Stimulated activated memory B cell treated with anti-CD40 and anti-IgM and Interleukin-4, amounts not matched to agents 10 μg/mL and 1 μg/mL and 100 μg/mL, for 72 hours (primary cell): ENCODE measurements at regions not wholly inside any gene's neighbourhood (a gene's known extent, or its start where the extent isn't known, plus 50 kb on each side); places are given as distances from the start of the nearest gene placed in this dataset.
A peak's percentile ranks its signal among the peaks of the same experiment; 100 is the strongest.

Experiments
- ATAC-seq: fragments of 150-1000 bp; cut with Tn5 transposase; 2 replicates; pipeline ENCODE4 v1.10.0; 2021
- H3K27ac Mint-ChIP-seq: one replicate; pipeline ENCODE4 v1.8.0; 2022; ENCODE audit warnings: mild to moderate bottlenecking, mixed read lengths
- H3K27me3 Mint-ChIP-seq: one replicate; pipeline ENCODE4 v1.8.0; 2022; ENCODE audit warnings: mixed read lengths
- H3K36me3 Mint-ChIP-seq: one replicate; pipeline ENCODE4 v1.8.0; 2022; ENCODE audit warnings: mixed read lengths
- H3K4me1 Mint-ChIP-seq: one replicate; pipeline ENCODE4 v1.8.0; 2022; ENCODE audit warnings: mixed read lengths
- H3K4me3 Mint-ChIP-seq: one replicate; pipeline ENCODE4 v1.8.0; 2022; ENCODE audit warnings: mild to moderate bottlenecking, moderate library complexity, mixed read lengths
- H3K9me3 Mint-ChIP-seq: one replicate; pipeline ENCODE4 v1.8.0; 2022; ENCODE audit warnings: mixed read lengths

DNA sequence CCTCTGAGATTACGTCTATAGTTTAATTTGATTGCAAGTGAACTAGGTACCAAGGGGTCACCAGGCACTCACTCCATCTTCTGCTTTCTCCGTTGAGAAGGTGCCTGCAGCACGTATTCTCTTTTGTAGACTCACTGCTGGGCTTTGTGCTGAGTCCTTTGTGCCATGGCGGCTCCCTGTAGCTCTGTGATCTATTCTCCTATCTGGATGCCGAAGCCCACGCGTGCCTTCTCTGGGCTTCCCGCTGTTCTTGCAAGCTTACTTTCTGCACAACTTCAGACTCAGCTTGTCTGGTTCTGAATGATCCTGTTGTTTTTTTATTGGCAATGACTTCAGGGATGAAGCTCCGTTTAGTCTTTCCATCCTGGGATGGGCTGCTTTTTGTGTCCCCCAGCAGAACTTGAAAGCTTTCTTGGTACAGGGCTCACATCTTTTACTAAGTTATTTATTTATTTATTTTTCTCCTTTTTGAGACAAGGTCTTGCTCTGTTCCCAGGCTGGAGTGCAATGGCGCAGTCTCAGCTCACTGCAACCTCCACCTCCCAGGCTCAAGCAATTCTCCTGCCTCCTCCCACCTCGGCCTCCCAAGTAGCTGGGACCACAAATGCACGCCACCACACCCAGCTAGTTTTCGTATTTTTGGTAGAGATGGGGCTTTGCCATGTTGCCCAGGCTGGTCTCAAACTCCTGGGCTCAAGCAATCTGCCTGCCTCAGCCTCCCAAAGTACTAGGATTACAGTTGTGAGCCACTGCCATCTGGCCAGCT, 100.9 kb upstream of the NKX1-1 start:
- peaks cover 3% of the 10 kb centered on the region for H3K9me3 Mint-ChIP-seq
- H3K27ac Mint-ChIP-seq, result no peak overlapping the region
- H3K36me3 Mint-ChIP-seq, result no peaks in the 10 kb centered on the region
- no peak for ATAC-seq
- no peak overlapping the region for H3K4me3 Mint-ChIP-seq
- peaks cover 18% of the 10 kb centered on the region for H3K27me3 Mint-ChIP-seq
- no peaks in the 10 kb centered on the region for H3K4me1 Mint-ChIP-seq

DNA sequence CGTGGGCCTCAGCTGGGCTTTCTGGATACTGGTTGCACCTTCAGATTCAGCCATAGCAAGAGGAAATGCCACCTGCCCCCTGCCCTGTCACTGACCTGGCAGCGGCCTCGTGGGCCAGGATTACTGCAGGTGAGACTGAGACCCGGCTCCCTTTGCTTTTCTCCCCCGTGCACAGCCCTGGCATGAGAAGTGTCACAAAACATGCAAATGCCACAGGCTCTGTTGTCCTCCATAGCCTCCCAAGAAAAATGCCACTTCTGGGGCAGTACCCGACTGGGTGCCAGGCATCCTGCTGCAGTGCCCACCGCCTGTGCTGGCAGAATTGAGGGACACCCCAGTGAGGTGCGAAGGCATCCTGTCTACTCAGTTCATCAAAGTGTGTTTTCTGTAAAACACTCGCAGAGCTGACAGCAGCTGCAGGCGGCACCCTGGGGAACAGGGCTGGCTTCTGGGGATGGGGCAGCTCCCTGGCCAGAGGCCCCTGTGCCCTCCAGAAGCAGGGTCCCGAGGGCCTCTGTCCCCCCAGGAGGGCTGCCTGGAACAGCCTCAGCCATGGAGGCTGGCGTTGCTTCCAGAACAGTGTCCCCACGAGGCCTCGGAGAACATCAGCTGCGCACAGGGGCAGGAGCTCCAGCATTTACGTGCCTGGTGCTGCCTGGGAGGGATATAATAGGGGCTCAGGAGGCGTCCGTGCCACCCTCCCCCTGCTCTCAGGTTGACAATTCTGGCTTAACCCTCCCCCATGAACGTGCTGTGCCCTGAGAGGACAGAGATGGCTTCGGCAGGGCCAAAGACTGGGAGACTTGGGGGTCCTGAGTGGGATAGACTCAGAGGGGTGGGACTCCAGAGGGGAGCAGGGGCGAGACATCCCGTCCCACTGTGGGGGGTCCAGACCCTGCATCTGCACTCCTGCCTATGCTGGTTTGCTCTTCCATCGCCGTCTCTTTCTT, 99.5 kb upstream of the NKX1-1 start:
- Mint-ChIP-seq H3K36me3 (no peaks in the 10 kb centered on the region), H3K4me3 (no peak overlapping the region), H3K27me3 (peaks cover 18% of the 10 kb centered on the region), H3K27ac (no peak overlapping the region), H3K4me1 (no peaks in the 10 kb centered on the region), H3K9me3 (no peaks in the 10 kb centered on the region)
- no peak for ATAC-seq

DNA sequence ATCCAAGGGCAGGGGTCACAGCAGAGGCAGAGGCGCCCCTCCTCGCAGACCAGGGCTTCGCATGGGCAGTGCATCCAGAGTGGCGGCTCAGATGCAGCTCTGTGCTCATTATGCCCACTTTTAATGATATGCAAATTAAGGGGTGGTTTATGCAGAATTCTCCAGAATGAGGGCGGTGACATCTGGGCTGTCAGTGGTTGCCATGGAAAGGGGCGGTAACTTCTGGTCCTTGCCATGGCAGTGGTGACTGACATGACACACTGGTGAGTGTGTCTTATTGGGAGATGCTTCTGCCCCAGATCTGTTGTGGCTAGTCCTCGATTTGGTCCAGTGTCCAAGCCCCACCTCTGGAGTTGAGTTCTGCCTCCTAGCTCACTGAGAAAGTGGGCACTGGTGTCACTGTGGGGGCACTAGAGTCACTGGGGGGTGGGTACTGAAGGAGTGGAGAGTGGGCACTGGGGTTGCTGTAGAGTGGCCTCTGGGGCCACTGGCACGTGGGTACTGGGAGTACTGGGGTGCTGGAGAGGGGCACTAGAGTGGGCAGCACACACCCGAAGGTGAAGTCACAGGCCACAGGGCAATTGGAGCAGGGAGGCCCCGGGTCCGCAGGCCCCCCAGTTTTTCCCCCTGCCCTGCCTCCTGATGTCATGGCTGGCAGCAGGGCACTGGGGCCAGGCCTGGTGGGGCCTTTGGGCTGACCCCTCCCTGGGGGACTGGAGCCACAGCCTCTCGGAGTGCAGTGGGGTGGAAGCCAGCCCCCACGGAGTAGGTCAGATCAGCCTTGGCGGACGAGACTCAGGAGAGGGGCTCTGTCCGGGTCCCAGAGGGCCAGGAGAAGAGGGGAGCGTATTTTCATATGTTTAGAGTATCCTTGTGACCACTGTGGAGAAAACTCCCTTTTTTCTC, 98.6 kb upstream of the NKX1-1 start:
- no peak for ATAC-seq
- H3K27ac Mint-ChIP-seq, result no peak overlapping the region
- H3K36me3 Mint-ChIP-seq, result no peaks in the 10 kb centered on the region
- H3K9me3 Mint-ChIP-seq, result no peaks in the 10 kb centered on the region
- no peak overlapping the region for H3K4me3 Mint-ChIP-seq
- H3K27me3 Mint-ChIP-seq, result peaks cover 18% of the 10 kb centered on the region
- H3K4me1 Mint-ChIP-seq, result no peaks in the 10 kb centered on the region

DNA sequence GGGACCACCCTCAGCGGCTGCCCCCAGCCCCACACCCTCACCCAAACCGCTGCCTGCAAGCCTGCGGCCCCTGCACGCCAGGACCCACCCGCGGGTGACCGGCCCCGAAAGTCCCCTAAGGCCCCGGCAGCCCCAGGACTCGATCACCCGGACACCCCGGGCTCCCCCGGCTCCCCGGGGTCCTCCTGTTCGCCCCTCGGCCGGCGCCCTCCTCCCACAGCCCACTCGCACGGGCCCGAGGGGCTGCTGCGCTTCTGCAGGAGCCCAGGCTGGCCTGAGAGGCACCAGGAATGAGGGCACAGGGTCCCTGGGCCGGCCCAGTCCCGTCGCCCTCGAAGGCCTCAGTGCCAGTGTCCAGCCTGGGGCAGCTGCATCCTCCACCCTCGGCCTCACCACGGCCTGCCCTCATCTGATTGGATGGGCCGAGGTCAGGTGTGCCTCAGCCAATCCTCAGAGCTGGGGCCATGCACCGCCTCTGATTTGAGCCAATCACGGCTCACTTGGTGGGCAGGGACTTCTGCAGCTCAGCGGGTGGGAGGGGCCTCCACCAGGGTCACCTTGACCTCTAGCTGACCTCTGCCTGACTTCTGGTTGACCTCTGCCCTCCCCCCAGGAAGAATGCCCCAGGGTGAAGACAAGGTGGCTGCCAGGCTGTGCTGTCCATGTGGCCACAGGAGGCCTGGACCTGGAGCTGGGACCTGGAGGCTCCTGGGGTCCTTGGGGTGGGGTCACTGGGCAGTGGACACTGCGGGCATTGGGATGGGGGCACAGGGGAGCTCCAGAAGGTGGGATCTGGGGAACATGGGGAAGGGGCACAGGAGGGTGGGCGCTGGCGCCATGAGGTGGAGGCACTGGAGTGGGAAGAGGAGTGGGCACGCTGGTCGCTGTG, 97.6 kb upstream of the NKX1-1 start:
- no peak overlapping the region for H3K4me3 Mint-ChIP-seq
- ATAC-seq, result no peak
- H3K4me1 Mint-ChIP-seq, result no peaks in the 10 kb centered on the region
- H3K27me3 Mint-ChIP-seq, result peaks cover 16% of the 10 kb centered on the region
- H3K36me3 Mint-ChIP-seq, result no peaks in the 10 kb centered on the region
- H3K9me3 Mint-ChIP-seq, result no peaks in the 10 kb centered on the region
- H3K27ac Mint-ChIP-seq, result no peak overlapping the region

DNA sequence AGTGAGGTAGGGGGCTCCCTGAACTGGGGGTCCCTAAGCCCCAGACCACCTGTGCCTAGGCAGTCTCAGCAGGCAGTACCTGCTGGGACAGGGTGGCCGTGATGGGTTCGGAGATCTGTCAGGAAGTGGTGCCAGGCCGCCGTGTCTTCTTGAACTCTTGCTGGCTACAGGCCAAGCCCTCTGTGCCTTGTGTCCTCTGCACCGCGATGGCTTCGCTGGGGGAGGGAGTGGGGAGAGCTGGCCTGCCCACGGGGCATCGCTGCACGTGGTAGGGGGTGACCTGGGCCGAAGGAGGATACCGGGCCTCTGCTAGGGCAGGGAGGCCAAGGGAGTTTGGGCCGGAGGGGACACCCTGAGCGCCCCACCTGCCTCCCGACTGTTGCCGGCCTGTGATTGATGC, 96.7 kb upstream of the NKX1-1 start:
- no peak for ATAC-seq
- no peak overlapping the region for H3K4me3 Mint-ChIP-seq
- H3K9me3 Mint-ChIP-seq, result no peaks in the 10 kb centered on the region
- no peaks in the 10 kb centered on the region for H3K4me1 Mint-ChIP-seq
- H3K27ac Mint-ChIP-seq, result no peak overlapping the region
- no peaks in the 10 kb centered on the region for H3K36me3 Mint-ChIP-seq
- H3K27me3 Mint-ChIP-seq, result peaks cover 8% of the 10 kb centered on the region

DNA sequence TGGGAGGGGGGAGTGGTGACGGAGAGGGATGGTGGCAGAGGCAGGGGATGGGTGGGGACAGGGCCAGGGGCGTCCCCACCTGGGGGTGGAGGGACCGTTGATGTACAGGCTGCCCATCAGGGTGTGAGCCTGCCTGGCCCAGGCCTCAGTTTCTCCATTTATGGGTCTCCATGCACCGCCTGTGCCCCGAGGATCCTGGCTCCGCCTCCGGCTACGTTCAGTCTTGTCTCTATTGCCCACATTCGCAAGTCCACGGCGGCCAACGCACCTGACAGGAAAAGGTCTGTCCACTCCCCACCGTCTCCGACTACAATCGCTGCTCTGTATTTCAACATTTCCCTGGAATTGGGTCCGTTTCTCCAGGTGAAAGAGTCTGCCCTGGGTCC, 96.3 kb upstream of the NKX1-1 start:
- H3K4me1 Mint-ChIP-seq, result no peaks in the 10 kb centered on the region

DNA sequence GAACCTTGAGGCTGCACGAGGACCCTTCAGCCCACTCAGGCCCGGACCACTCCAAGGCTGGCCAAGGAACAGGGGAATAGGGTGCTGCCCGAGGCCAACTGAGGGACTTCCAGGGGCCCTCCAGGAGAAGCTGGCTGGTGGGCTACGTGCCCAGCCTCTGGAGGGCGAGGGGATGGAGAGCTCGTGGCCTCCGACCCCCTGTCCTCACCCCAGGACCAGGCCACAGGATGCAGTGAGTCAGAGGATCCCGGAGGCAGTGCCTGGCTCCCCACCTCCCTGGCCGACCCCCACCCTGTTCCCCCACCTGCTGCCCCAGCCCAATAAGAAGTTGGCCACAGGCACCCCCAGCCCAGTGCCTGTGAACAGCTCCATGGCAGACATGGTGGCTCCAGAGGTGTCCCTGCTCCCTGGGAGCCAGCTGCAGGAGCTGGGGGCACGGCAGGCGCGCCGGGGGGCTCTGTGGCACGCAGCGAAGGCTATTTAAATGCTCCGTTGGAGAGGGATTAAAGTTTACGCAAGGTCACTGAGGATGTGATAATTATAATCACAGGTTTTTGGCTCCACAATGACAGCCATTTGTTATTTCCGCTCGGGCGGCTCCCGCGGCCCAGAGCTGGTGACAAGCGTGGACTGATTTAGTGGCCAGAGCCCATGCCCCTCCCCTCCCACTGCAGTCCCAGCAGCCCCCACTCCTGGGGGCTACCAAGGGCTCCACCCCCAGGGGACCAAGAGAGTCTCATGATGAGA, 95.7 kb upstream of the NKX1-1 start:
- Mint-ChIP-seq H3K4me3 (no peak overlapping the region), H3K4me1 (no peaks in the 10 kb centered on the region), H3K9me3 (no peaks in the 10 kb centered on the region), H3K36me3 (no peaks in the 10 kb centered on the region), H3K27me3 (no peaks in the 10 kb centered on the region), H3K27ac (no peak overlapping the region)
- ATAC-seq, result no peak

More for the DNA sequence above, 96.3 kb upstream of the NKX1-1 start:
- Mint-ChIP-seq H3K4me3 (no peak overlapping the region), H3K27ac (no peak overlapping the region), H3K36me3 (no peaks in the 10 kb centered on the region), H3K9me3 (no peaks in the 10 kb centered on the region), H3K27me3 (peaks cover 3% of the 10 kb centered on the region)
- peak; percentile 29 for ATAC-seq

DNA sequence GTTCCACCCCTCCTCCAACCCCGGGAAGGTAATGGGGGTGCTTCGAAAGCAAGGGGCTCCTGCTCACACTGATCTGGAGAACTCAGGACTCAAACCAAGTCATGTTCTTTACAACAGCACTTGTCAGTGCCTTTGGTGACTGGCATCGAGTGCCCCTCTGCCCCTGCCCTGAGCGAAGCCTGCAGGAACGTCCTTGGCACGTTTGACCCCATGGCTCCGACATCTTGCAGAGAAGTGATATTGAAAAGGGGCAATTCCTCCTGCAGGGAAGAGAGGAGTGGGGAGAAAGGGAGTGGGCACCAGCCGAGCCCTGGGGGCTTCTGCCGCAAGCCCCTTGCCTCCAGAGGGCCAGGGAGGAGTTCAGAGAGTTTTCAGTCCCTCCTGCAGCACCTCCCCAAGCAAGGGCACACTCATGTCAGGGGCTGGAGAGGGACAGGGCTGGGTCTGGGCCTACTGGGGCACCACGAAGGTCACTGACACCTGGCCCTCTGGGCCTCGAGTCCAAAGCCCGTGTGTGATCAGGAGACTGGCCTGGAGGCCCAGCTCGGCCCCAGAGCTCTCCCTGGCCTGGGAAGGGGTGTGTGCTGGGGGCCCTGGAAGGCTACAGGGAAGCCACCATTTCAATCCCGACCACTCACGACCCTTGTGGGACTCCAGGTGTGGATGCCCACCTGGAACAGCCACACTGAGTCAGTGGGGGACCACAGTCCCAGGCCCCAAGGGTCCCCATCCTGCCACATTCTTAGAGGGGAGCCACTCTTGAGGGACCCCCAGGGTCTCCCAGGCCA, 94.9 kb upstream of the NKX1-1 start:
- Mint-ChIP-seq H3K4me3 (no peak overlapping the region), H3K36me3 (no peaks in the 10 kb centered on the region), H3K27me3 (no peaks in the 10 kb centered on the region), H3K27ac (no peak overlapping the region), H3K9me3 (no peaks in the 10 kb centered on the region), H3K4me1 (no peaks in the 10 kb centered on the region)
- no peak for ATAC-seq

DNA sequence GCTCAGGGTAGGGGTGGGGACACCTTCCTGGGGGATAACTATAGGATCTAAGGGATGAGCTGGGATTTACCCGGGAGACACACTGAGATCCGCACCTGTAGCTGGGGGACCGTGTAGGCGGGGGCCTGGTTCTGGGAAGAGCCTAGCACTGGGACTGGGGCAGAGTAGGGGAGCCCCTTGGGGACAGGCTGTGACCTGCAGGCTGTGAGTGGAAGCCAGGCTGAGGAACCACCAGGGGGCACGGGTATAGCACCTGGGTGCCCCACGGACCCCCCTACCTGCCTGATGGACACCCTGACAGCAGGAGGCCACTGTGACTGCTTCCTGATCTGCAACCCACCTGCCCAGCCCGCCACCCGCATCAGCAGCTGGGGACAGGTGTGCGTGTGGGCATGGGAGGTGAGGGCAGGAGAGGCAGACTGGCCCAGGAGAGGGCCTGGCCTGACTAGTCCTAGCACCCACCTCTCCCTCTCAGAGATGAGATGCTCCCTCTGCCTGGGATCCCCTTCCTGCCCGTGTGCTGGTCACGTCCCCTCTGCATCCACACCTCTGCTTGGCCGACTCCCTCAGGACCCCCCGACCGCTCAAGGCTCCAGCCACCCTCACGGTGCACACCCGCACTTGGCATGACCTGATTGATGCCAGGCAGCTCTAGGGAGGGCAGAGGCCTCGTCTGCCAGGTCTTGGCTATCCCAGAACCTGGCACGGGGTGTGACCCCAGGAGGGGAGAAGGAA, 94.2 kb upstream of the NKX1-1 start:
- peak; percentile 6 for ATAC-seq
- Mint-ChIP-seq H3K36me3 (no peaks in the 10 kb centered on the region), H3K27me3 (no peaks in the 10 kb centered on the region), H3K9me3 (no peaks in the 10 kb centered on the region), H3K27ac (no peak overlapping the region), H3K4me1 (no peaks in the 10 kb centered on the region), H3K4me3 (no peak overlapping the region)

DNA sequence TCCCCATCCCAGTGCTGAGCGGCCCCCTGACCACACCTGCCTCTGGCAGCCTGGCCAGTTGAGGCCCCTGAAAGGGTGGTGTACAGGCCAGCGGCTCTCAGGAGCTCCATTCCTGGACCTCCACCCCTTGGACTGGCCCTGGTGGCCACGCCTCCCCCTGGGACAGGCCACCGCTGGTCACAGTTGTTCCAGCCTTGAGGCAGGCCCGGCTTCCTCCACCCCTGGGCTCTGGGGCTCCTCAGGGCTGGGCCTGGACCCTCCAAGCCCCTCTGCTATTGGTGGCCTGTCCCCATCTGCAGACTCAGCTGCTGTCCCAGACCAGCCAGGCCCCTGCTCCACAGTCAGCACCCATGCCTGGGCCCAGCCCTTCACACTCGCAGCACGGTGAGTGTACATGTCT, 93.2 kb upstream of the NKX1-1 start:
- Mint-ChIP-seq H3K27ac (no peak overlapping the region), H3K9me3 (no peaks in the 10 kb centered on the region), H3K4me1 (no peaks in the 10 kb centered on the region), H3K27me3 (no peaks in the 10 kb centered on the region), H3K4me3 (no peak overlapping the region), H3K36me3 (no peaks in the 10 kb centered on the region)
- peak; percentile 4 for ATAC-seq

DNA sequence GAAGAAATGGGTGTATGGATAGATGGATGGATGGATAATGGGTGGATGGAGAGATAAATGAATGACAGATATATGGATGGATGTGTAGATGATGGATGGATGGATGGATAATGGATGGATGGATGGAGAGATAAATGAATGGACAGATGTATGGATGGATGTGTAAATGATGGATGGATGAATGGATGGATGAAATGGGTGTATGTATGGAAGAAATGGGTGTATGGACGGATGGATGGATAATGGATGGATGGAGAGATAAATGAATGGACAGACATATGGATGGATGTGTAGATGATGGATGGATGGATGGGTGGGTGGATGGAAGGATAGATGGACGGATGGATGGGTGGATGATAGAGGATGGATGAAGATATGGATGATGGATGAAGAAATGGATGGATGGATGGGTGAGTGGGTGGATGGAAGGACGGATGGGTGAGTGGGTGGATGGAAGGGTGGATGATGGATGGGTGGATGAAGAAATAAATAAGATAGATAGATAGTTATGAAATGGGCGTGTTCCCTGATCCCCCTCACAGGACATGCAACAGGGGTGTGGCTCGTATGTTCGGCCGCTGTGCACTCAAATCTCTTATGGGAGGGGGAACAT, 91.1 kb upstream of the NKX1-1 start:
- Mint-ChIP-seq H3K4me3 (no peak overlapping the region), H3K9me3 (no peaks in the 10 kb centered on the region), H3K36me3 (no peaks in the 10 kb centered on the region), H3K4me1 (no peaks in the 10 kb centered on the region), H3K27me3 (peaks cover 3% of the 10 kb centered on the region), H3K27ac (no peak overlapping the region)
- no peak for ATAC-seq

DNA sequence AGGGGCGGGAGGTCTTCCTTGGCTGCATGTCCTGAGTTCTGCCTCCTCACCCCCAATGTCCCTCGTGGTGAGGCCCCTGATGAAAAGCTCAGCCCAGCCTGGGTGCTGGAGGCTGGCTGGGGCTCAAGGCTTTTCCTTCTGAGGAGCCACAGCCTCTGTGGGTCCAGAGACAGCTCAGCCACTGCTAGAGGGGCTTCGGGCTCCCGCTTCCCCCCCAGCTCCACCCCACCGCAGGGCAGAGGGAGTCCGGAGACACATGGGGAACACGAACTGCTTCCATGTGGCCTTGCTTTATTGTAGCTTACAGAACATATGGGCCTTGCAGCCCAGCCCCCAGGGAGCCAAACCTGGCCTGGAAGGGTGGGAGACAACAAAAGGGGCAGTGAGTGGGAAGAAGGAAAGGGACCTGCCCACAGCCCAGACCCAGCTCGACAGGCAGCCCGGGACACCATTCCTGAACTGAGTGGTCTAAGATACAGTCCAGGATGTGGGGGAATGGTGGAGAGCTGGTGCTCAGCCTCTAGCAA, 89.9 kb upstream of the NKX1-1 start:
- Mint-ChIP-seq H3K4me3 (no peak overlapping the region), H3K4me1 (no peaks in the 10 kb centered on the region), H3K9me3 (no peaks in the 10 kb centered on the region), H3K36me3 (no peaks in the 10 kb centered on the region), H3K27me3 (peaks cover 15% of the 10 kb centered on the region), H3K27ac (no peak overlapping the region)
- no peak for ATAC-seq
